ENCODE measurements at regions not wholly inside any gene's neighbourhood (a gene's known extent, or its start where the extent isn't known, plus 50 kb on each side); places are given as distances from the start of the nearest gene placed in this dataset.
A peak's percentile ranks its signal among the peaks of the same experiment; 100 is the strongest.
"Not testable (repeated sequence)": the region's sequence is repeated elsewhere in the genome, so short reads cannot be mapped to it uniquely, and the experiment has no call there.

DNA sequence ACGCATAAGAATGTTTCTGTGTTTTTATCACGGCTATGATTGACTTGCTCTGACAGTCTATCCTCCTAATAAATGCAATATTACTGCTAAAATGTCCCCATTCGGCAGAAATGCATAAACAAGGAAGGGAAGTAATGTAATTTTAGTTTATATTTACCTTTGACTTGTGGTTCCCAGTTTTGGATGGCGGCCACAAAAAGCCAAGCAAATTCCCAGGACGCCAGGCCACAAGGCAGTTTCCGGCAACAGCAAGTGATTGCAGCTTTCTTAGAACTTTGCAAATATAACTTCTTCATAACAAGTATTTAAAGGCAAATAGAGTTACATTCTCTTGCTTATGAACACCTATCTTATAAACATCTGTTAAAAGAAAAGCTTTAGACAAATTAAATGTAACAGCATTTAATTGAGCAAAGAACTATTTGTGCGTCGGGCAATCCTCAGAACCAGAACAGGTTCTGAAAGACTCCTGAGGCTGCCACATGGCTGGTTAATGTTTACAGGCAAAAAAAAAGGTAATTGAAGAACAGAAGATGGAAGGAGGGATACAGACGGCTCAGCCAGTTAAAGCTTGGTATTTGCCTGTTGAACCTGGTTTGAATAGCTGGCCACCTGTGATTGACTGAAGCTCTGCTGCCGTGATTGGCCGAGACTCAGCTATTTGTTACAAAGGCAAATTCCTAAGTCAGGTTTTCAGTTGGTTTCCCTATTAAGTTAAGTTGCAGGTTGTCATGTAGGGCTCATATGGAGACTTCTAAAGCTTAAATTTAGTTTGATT, 80.8 kb downstream of the C21orf91 start:
- DNase-seq, result no peak

DNA sequence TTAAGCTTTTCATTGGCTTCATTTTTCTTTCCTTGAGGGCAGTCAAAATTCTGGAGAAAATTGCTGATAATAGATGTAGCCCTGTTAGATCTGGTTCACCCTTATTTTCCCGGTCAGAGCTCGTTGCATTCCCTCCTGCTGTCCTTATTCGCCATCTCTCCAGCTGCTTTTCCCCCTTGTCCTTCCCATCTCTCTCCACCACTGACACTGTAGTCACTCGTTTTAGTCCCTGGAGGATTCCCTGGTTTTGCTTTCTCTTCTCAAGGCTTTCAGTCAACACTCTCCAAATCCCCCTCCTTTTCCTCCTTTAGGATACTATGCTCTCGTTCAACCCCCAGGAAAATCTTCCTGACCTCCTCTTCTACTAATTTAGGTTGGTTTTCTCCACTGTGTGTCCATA, 83.1 kb downstream of the C21orf91 start:
- no peak for DNase-seq

DNA sequence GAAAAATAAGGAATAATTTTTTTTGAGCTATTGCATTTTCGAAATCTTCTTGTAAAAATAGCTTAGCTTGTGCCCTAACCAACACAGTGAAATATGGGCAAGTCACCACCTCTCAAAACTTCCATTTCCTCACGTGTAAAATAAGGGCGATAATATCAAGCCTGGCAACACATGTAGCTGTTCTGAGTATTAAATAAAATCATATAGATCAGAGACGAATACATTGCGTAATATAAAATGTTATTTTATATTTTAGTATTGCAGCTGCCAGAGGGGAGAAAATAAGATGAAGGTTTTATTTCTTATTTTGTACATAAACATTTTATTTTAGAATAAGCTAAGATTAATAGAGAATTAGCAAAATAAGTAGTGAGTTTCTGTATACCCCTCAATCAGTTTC, 85.9 kb downstream of the C21orf91 start:
- DNase-seq, result no peak

GRCh38 chr21:17732306-17732705, 86.8 kb downstream of the C21orf91 start:
- no peak for DNase-seq

DNA sequence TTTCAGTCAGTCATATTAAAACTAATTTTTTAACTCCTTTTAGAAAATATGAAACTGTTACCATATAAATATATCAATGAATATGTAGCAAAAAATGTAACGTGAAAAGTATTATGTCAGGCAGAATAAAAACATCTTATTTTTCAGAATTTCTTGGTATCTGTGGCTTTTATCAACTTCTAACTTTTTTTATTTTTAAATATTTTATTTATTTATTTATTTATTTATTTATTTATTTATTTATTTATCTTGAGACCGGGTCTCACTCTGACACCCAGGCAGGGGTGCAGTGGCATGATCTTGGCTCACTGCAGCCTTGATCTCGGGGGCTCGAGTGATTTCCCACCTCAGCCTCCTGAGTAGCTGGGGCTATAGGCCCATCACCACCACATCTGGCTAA, 87.6 kb downstream of the C21orf91 start:
- DNase-seq, result no peak

DNA sequence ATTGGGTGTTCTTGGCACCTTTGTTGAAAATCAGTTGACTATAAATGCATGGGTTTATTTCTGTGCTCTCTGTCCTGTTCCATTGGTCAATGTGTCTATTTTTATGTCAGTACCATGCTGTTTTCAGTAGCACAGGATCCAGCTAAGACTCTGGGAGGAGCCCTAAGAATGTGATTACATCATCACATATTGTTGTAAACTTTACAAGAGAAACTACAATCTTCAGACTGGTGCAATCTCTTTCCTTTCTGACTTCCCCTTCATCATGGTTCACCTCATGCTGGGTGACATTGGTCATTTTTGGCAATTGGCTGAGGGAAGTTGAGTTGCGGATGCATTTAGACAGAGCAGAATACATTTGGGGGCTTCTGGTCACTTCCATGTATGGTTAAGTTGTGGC, 88.4 kb downstream of the C21orf91 start:
- DNase-seq, result no peak

- DNase-seq, result no peak
Observed at GRCh38 chr21:17729455-17729854, 89.7 kb downstream of the C21orf91 start.

GRCh38 chr21:17727361-17727760, 91.8 kb downstream of the C21orf91 start:
- no peak for DNase-seq

DNA sequence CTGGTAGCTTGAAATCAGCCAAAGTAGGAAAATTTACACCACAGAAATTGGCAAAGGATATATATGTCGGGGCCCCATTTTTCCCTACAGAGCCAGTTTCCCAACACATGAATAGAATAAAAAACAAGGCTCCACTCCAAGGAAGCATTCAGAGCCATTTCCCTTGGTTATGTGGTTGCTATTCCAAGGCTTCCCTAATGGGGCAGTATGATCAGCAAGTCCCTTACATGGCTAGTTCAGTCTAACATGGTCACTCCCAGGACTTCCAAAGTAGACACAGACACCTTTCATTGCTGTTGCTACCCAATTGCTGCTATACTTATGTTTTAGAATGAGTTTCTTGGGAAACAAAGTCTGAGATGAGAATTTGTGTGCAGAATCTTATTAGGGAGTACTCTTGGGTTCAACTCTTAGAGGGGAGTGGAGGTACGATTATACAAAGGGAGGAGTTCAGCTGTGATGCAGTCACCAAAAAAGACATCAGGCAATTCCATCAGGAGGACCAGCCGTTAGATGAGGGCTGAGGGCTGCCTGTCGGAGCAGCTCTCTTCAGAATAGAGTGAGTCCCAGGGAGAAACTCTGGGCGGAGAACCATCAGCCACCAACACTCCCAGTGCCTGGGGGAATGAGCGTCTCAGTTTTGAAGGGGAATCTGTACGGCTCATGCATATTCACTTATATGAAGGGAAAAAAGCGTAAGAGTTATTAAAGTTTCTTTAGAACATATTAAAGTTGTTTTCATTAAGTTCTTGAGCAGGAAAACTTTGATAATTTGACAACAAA, 92.9 kb downstream of the C21orf91 start:
- DNase-seq, result no peak

DNA sequence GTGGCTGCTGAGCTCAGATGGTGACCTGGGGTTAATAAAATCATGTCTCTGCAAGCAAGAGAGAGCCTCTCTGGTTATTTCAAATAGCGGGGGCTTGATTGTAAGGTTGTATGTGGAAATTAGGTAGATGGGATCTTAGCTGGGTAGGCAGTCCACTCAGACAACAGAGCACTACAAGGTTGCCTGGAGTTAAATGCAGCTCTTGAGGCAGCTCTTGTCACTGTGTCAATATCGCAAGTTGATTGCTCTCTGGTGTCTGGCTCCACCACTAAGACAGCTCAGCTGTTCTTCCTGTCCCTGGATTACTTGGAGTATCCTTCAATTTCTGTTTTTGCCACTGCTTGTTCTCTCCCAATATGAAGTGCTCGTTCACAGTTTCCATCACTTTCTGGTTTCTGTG, 93.8 kb downstream of the C21orf91 start:
- no peak for DNase-seq

DNA sequence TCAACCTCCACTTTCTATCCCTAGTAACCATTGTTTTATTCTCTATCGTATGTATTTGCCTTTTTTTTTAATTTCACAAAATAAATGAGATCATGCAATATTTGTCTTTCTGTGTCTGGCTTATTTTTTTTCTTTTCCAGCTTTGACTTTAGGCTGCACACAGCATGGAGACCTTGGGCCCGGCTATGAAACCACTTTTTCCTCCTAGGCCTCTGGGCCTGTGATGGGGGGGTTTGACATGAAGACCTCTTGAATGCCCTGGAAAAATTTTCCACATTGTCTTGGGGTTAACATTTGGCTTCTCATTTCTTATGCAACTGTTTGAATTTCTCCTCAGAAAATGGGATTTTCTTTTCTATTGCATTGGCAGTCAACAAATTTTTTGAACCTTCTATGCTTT, 100.2 kb upstream of the BTG3 start:
- no peak for DNase-seq

- no peak for DNase-seq
Observed at GRCh38 chr21:17711896-17712295, 99.2 kb upstream of the BTG3 start.

- DNase-seq, result no peak
Observed at GRCh38 chr21:17709266-17709611, 96.5 kb upstream of the BTG3 start.

- DNase-seq, result no peak
Observed at GRCh38 chr21:17708522-17709265, 96.0 kb upstream of the BTG3 start.

- no peak for DNase-seq
Observed at GRCh38 chr21:17699524-17700189, 87.0 kb upstream of the BTG3 start.

DNA sequence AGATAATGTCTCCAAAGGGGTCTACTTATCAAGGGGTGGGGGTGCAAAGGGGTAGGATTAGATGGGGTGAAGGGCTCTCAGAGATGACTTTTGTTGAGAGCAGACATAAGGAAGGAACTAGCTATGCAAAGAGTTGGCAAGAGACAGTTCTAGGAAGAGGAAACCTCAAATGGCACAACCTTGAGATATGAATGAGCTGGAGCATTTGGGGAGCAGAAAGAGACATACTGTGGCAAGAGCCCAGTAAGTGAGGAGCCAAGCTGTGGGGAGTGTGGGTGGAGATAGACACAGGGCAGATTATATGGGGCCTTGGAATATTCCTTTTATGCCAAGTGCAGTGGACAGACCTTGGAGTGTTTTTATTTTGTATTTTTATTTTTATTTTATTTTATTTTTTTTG, 84.8 kb upstream of the BTG3 start:
- no peak for DNase-seq

DNA sequence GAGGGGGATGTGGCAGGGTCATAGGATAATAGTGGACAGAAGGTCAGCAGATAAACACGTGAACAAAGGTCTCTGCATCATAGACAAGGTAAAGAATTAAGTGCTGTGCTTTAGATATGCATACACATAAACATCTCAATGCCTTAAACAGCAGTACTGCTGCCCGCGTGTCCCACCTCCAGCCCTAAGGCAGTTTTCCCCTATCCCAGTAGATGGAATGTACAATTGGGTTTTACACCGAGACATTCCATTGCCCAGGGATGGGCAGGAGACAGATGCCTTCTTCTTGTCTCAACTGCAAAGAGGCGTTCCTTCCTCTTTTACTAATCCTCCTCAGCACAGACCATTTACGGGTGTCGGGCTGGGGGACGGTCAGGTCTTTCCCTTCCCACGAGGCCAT, 81.7 kb upstream of the BTG3 start:
- not testable (repeated sequence) for DNase-seq

- DNase-seq, result no peak
Observed at GRCh38 chr21:17693801-17694200, 81.1 kb upstream of the BTG3 start.

GRCh38 chr21:17690078-17690494, 77.4 kb upstream of the BTG3 start:
- no peak for DNase-seq

DNA sequence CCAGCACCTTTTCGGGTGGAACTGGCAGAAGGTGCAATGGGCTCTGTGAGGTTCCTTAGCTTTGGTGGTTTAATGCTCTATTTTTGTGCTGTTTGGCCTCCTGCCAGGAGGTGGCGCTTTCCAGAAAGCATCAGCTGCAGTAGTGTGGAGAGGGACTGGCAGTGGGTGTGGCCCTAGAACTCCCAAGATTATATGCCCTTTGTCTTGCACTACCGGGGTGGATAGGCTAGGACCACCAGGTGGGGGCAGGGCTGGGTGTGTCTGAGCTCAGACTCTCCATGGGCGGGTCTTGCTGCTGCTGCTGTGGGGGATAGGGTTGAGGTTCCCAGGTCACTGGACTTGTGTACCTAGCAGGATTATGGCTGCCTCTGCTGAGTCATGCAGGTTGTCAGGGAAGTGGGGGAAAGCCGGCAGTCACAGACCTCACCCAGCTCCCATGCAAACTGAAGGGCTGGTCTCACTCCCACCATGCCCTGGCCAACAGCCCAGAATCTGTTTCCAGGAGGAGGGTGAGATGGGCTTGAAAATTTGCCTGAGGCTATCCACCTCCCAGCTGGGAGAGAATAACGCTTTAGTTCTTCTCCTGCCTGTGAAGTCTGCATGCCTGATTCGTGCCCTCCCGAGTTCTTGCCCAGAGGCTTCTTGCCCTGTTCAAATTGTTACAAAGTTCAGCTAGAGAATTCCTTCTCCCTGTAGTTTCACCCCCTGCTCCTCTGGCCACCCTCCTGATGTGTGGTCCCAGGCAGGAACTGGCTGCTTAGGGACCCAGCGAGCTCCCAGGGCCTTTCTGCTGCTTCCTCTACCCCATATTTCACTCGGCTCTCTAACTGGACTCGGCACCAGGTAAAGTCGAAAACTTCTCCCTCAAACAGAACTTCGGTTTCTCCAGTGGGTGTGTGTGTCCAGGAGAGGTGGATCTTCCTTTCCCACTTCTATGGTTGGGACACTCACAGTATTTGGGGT, 76.5 kb upstream of the BTG3 start:
- DNase-seq, result peak; percentile 76

- DNase-seq, result no peak
Observed at GRCh38 chr21:17682924-17683323, 70.2 kb upstream of the BTG3 start.

GRCh38 chr21:17679002-17679600, 66.4 kb upstream of the BTG3 start:
- no peak for DNase-seq

Measured in activated CD8-positive, alpha-beta memory T cell treated with anti-CD3 and anti-CD28 coated beads for 24 hours (primary cell).